ENCODE measurements at regions not wholly inside any gene's neighbourhood (a gene's known extent, or its start where the extent isn't known, plus 50 kb on each side); places are given as distances from the start of the nearest gene placed in this dataset.

DNA sequence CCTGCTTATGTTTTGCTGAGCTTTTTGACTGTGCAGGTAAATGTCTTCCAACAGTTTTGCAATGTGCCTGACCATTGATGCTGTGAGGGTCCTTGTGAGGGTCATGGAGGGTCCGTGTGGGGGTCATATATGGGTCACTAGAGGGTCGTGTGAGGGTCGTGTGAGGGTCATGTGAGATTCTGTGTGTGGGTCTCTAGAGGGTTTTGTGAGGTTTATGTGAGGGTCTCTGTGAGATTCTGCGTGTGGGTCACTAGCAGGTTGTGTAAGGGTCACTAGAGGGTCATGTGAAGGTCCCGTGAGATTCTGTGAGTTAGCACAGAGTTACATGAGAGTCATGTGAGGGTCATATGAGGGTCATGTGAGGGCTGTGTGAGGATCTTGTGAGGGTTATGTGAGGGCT lies 263.9 kb upstream of the B3GAT1 start:
- Histone ChIP-seq H3K27me3 (peaks cover 8% of the 10 kb centered on the region), H3K9me3 (no peaks in the 10 kb centered on the region), H3K4me3 (no peak overlapping the region), H3K36me3 (no peaks in the 10 kb centered on the region)
- no peak for DNase-seq

DNA sequence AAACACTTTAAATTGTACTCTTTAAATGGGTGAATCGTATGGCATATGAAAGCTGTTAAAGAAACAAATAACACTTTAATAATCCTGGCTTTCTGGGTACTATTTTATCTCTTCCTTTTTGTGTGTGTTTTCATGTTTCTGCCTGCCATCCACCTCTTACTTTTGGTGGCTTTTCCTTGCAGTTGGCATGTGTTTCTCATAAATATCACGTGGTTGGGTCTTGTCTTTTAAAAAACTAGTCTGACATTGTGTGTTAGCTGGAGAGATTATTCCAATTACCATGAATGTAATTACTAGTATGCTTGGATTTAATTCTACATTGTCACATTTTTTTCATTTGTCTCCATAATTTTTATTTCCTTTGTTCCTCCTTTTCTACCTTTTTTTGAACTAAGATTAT lies 262.9 kb upstream of the B3GAT1 start:
- no peak for DNase-seq
- Histone ChIP-seq H3K4me3 (no peak overlapping the region), H3K9me3 (no peaks in the 10 kb centered on the region), H3K36me3 (no peaks in the 10 kb centered on the region), H3K27me3 (peaks cover 14% of the 10 kb centered on the region)

DNA sequence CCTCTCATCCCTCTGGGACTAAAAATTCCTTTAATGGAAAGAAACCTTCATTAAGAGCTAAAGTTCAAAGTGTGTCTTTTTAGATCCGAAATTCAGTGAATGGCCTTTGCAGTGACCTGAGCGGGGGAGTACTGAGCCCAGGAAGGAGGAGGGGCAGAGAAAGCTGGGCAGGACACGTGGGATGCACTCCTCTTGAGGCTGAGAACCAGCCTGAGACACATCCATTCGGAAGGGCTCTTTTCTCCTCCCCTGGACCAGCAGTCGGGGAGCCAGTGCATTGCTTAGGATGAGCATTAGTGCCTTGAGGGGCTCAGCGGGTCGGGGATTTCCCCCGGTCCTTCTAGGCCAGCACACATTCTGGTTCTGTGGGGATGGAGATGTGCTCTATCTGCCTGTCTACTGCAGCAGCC lies 258.9 kb upstream of the B3GAT1 start:
- H3K9me3 ChIP-seq: no peaks in the 10 kb centered on the region
- no peak for DNase-seq
- H3K4me3 ChIP-seq: no peak overlapping the region
- peaks cover 14% of the 10 kb centered on the region for H3K27me3 ChIP-seq
- no peaks in the 10 kb centered on the region for H3K36me3 ChIP-seq

- Histone ChIP-seq H3K9me3 (no peaks in the 10 kb centered on the region), H3K36me3 (no peaks in the 10 kb centered on the region), H3K4me3 (no peak overlapping the region), H3K27me3 (peaks cover 14% of the 10 kb centered on the region; the same call in 1 of the 2 replicates)
- no peak for DNase-seq
Observed at GRCh38 chr11:134670247-134670782, 258.3 kb upstream of the B3GAT1 start.

DNA sequence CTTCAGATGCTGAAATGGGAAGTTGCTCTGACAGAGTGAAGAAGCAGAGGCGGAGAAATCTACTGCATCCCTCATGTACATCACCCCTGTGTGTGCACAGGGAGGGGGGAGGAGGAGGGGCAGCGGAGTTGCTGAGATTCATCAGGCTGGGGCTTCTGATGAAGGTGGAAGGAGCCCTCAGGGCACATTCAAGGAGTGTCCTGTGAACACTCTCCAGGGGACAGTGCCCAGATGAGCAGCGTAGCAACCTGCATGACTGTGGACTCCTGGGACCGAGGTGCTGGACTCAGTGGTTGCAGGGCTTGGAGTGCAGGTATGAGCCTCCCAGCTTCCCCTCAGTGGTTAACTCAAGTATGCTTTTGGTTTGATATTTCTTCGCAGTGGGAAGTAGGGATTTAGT lies 257.8 kb upstream of the B3GAT1 start:
- Histone ChIP-seq H3K36me3 (no peaks in the 10 kb centered on the region), H3K27me3 (peaks cover 14% of the 10 kb centered on the region; the same call in 1 of the 2 replicates), H3K9me3 (no peaks in the 10 kb centered on the region), H3K4me3 (no peak overlapping the region)
- DNase-seq: no peak

DNA sequence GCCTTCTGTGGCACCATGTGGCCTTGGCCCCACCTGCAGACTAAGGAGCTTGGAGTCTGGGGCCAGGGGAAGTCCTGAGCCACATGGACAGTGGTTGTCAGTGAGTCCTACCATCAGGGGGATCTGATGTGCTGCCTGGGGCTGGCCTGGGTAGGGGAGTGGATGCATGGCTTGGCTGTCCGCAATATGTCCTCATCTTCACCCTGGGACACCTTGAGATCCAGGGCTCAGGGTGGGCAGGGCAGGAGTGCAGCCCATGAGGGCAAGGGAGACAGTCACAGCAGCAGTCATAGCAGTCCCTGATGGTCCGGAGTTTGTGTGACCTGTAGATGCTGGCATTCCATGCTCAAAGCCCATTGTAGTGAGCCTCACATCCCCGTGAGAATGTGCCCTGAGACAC lies 256.8 kb upstream of the B3GAT1 start:
- no peak overlapping the region for H3K4me3 ChIP-seq
- peaks cover 14% of the 10 kb centered on the region; the same call in 1 of the 2 replicates for H3K27me3 ChIP-seq
- H3K9me3 ChIP-seq: no peaks in the 10 kb centered on the region
- H3K36me3 ChIP-seq: no peaks in the 10 kb centered on the region
- no peak for DNase-seq

DNA sequence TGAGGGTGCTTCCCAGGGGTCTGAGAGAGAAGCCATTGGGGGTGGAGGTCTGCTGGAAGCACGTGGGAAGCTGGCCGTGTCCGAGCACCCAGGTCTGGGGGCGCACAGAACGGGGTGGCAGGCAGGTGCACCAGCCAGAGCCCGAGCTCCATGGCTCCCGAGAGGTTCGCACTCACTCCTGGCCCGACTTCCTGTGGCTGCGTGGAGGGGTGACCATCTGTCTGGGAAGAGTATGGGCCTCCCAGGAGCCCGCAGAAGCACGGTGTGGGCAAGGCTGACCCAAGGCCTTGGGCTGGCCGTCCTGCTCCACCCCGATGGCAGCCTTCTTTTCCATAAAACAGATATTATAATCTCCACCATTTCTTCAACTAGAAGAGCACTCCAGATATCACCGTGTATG lies 256.0 kb upstream of the B3GAT1 start:
- Histone ChIP-seq H3K9me3 (no peaks in the 10 kb centered on the region), H3K4me3 (no peak overlapping the region), H3K27me3 (peaks cover 14% of the 10 kb centered on the region; the same call in 1 of the 2 replicates), H3K36me3 (no peaks in the 10 kb centered on the region)
- DNase-seq: no peak

DNA sequence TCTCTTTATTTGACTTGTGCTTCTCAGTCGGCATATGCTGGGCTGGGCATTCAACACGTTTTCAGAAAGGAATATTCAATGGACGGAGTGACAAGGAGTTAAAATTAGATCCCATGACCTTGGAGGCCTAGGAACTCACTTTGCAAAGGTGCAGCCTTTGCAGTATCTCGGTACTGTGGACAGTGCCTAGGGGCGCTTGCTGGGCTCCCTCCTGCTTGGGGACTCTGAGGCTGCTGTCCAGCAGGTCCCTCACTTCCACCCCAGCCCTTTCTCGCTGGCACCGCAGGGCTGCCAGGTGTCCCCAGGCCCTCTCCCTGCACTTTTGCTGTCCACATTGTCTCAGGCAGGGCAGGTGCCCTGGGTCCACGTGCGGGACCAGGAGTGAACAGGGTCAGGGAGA lies 255.5 kb upstream of the B3GAT1 start:
- no peak for DNase-seq
- H3K36me3 ChIP-seq: no peaks in the 10 kb centered on the region
- peaks cover 12% of the 10 kb centered on the region; the same call in 1 of the 2 replicates for H3K27me3 ChIP-seq
- H3K4me3 ChIP-seq: no peak overlapping the region
- H3K9me3 ChIP-seq: no peaks in the 10 kb centered on the region

- Histone ChIP-seq H3K4me3 (no peak overlapping the region), H3K9me3 (no peaks in the 10 kb centered on the region), H3K27me3 (peaks cover 8% of the 10 kb centered on the region; the same call in 1 of the 2 replicates), H3K36me3 (no peaks in the 10 kb centered on the region)
- no peak for DNase-seq
Observed at GRCh38 chr11:134667175-134667500, 255.1 kb upstream of the B3GAT1 start.

GRCh38 chr11:134666273-134667174 lies 254.5 kb upstream of the B3GAT1 start:
- no peak for DNase-seq
- Histone ChIP-seq H3K4me3 (no peak overlapping the region), H3K9me3 (no peaks in the 10 kb centered on the region), H3K27me3 (peaks cover 8% of the 10 kb centered on the region; the same call in 1 of the 2 replicates), H3K36me3 (no peaks in the 10 kb centered on the region)

GRCh38 chr11:134665571-134666270 lies 253.7 kb upstream of the B3GAT1 start:
- peaks cover 5% of the 10 kb centered on the region; the same call in 1 of the 2 replicates for H3K27me3 ChIP-seq
- no peak for DNase-seq
- H3K9me3 ChIP-seq: no peaks in the 10 kb centered on the region

DNA sequence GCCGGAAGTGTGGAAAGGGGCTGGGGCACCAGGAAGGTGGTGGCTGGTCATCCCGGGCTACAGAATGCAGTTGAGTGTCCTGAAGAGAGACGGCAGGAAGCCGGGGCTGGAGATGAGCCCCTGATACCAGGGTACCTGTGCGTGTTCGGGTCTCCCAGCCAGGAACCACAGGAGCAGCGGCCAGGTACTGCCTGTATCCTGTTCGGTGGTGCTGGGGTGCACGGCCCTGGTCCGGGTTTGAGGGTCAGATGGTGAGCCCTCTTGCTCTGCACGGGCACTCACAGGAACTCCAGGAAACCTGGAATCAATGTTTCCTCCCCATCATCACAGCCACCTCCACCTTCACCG lies 253.1 kb upstream of the B3GAT1 start:
- DNase-seq: no peak
- Histone ChIP-seq H3K9me3 (no peaks in the 10 kb centered on the region), H3K36me3 (no peaks in the 10 kb centered on the region), H3K27me3 (no peaks in the 10 kb centered on the region), H3K4me3 (no peak overlapping the region)

More at GRCh38 chr11:134665571-134666270, 253.7 kb upstream of the B3GAT1 start:
- Histone ChIP-seq H3K4me3 (no peak overlapping the region), H3K36me3 (no peaks in the 10 kb centered on the region)

DNA sequence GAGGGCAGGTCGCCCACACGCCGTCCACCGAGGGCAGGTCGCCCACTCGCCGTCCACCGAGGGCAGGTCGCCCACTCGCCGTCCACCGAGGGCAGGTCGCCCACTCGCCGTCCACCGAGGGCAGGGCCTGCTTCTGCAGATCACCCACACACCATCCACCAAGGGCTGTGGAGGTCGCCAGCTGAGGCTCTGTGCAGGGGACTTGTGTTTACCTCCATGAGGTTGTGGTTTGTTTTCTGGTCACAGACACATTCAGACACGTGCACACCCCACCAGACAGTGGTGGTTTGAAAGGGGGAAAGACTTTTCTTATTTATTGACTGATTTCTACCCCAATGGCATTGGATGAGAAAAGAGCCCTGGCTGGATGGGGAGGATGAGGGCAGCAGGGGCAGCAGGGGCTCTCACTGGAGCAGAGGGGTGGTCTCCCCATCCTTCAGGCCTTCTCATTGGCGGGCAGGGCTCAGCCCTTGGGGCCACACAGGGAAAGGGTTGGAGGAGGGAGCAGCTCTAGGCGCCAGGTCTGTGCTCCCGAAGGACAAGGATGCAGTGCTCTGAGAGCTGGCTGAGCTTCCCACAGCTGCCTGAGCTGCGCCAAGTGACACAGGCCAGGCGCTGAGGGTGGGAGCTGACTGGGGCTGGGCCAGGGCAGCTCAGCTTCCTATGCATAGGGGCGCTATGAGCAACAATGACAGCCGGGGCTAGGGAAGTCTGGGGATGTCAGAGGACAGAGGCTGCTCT lies 252.6 kb upstream of the B3GAT1 start:
- no peak for DNase-seq
- no peak overlapping the region for H3K4me3 ChIP-seq
- no peaks in the 10 kb centered on the region for H3K9me3 ChIP-seq
- no peaks in the 10 kb centered on the region for H3K36me3 ChIP-seq
- H3K27me3 ChIP-seq: no peaks in the 10 kb centered on the region

- DNase-seq: no peak
- no peaks in the 10 kb centered on the region for H3K9me3 ChIP-seq
- H3K4me3 ChIP-seq: no peak overlapping the region
- H3K27me3 ChIP-seq: no peaks in the 10 kb centered on the region
- no peaks in the 10 kb centered on the region for H3K36me3 ChIP-seq
Observed at GRCh38 chr11:134663506-134664313, 251.7 kb upstream of the B3GAT1 start.

- H3K9me3 ChIP-seq: no peaks in the 10 kb centered on the region
- no peak overlapping the region for H3K4me3 ChIP-seq
- H3K36me3 ChIP-seq: no peaks in the 10 kb centered on the region
- H3K27me3 ChIP-seq: no peaks in the 10 kb centered on the region
- no peak for DNase-seq
Observed at GRCh38 chr11:134662629-134663360, 250.8 kb upstream of the B3GAT1 start.

DNA sequence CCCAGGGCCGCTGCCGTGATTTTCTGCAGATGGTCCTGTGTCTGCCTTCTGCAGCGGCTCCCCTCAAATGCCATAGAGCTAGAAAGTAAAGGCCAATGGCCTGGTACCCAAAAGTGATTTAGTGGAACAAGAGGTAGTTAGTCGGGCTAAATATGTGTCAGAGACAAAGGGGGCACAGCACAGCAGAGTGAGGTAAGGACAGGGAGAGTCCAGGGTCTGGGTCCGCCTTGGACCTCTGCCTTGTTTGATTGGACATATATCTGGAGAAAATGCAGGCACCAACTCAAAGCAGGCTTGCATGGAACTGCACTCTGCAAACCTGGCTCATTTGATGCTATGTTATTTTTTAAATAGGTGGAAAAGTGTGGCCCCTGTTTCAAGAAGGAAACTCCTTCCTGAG lies 249.6 kb upstream of the B3GAT1 start:
- DNase-seq: no peak

More for the DNA sequence above, 249.6 kb upstream of the B3GAT1 start:
- H3K9me3 ChIP-seq: no peaks in the 10 kb centered on the region
- no peaks in the 10 kb centered on the region for H3K27me3 ChIP-seq
- no peak overlapping the region for H3K4me3 ChIP-seq
- H3K36me3 ChIP-seq: no peaks in the 10 kb centered on the region
